Cardiac muscle cell (in vitro differentiated cells and primary cell): ENCODE measurements at regions not wholly inside any gene's neighbourhood (a gene's known extent, or its start where the extent isn't known, plus 50 kb on each side); places are given as distances from the start of the nearest gene placed in this dataset.

ENCODE experiments used
- DNase-seq, 2 donors: peaks; one replicate each; pipeline versions ENCODE4 v3.0.0 to v3.0.0-alpha.2; 2010 to 2017; ENCODE audit warnings: low read depth in 1 of 2, low spot score in 1 of 2
- H3K27ac ChIP-seq: fragments of 200-600 bp; sonication (generic); 2 replicates; pipeline ENCODE4 v1.5.1; 2016
- H3K27me3 ChIP-seq: fragments of 200-600 bp; sonication (generic); 2 replicates; pipeline ENCODE4 v1.6.0; 2016; ENCODE audit warnings: control low read depth
- H3K36me3 ChIP-seq: fragments of 200-600 bp; sonication (generic); 2 replicates; pipeline ENCODE4 v1.5.1; 2016; ENCODE audit warnings: control low read depth
- H3K4me1 ChIP-seq: fragments of 200-600 bp; sonication (generic); 2 replicates; pipeline ENCODE4 v1.8.1; 2017; ENCODE audit warnings: low read depth, mild to moderate bottlenecking, mixed run types
- H3K4me3 ChIP-seq: fragments of 200-600 bp; sonication (generic); 2 replicates; pipeline ENCODE4 v1.5.1; 2016; ENCODE audit warnings: mild to moderate bottlenecking
- H3K9me3 ChIP-seq: fragments of 200-600 bp; sonication (generic); 2 replicates; pipeline ENCODE4 v1.5.1; 2017; ENCODE audit warnings: low read depth, mild to moderate bottlenecking, control low read depth
- CTCF ChIP-seq: IDR thresholded peaks from 2 replicates; pipeline ENCODE4 v1.5.1; 2012; ENCODE audit warnings: low read depth, mild to moderate bottlenecking, low read length

- TF ChIP-seq CTCF, result no peak
- H3K4me1 ChIP-seq, result no peaks in the 10 kb centered on the region
- no peaks in the 10 kb centered on the region for H3K36me3 ChIP-seq
- H3K27ac ChIP-seq, result no peak overlapping the region
- no peaks in the 10 kb centered on the region for H3K9me3 ChIP-seq
- no peak overlapping the region for H3K4me3 ChIP-seq
- no peak for DNase-seq
- no peaks in the 10 kb centered on the region for H3K27me3 ChIP-seq
Observed at GRCh38 chr4:189355590-189355989, 585.1 kb upstream of the FRG1 start.

GRCh38 chr4:189362364-189362763 is 578.3 kb upstream of the FRG1 start:
- H3K27ac ChIP-seq, result no peak overlapping the region
- TF ChIP-seq CTCF, result no peak
- H3K9me3 ChIP-seq, result no peaks in the 10 kb centered on the region
- H3K4me1 ChIP-seq, result no peaks in the 10 kb centered on the region
- no peak for DNase-seq
- no peaks in the 10 kb centered on the region for H3K36me3 ChIP-seq
- H3K27me3 ChIP-seq, result no peaks in the 10 kb centered on the region
- H3K4me3 ChIP-seq, result no peak overlapping the region

- DNase-seq, result no peak
- no peaks in the 10 kb centered on the region for H3K27me3 ChIP-seq
- TF ChIP-seq CTCF, result no peak
Observed at GRCh38 chr4:189364032-189364449, 576.6 kb upstream of the FRG1 start.

GRCh38 chr4:189365451-189365850 is 575.2 kb upstream of the FRG1 start:
- no peak for TF ChIP-seq CTCF
- Histone ChIP-seq H3K27me3 (no peaks in the 10 kb centered on the region), H3K4me3 (no peak overlapping the region), H3K27ac (no peak overlapping the region), H3K4me1 (no peaks in the 10 kb centered on the region), H3K36me3 (no peaks in the 10 kb centered on the region), H3K9me3 (no peaks in the 10 kb centered on the region)
- DNase-seq, result no peak

More at GRCh38 chr4:189364032-189364449, 576.6 kb upstream of the FRG1 start:
- no peaks in the 10 kb centered on the region for H3K9me3 ChIP-seq
- H3K36me3 ChIP-seq, result no peaks in the 10 kb centered on the region
- no peaks in the 10 kb centered on the region for H3K4me1 ChIP-seq
- no peak overlapping the region for H3K4me3 ChIP-seq
- H3K27ac ChIP-seq, result no peak overlapping the region

- Histone ChIP-seq H3K4me1 (no peaks in the 10 kb centered on the region), H3K4me3 (no peak overlapping the region), H3K9me3 (no peaks in the 10 kb centered on the region), H3K27me3 (no peaks in the 10 kb centered on the region), H3K36me3 (no peaks in the 10 kb centered on the region), H3K27ac (no peak overlapping the region)
- no peak for DNase-seq
- no peak for TF ChIP-seq CTCF
Observed at GRCh38 chr4:189367832-189368231, 572.8 kb upstream of the FRG1 start.

GRCh38 chr4:189374176-189374575 is 566.5 kb upstream of the FRG1 start:
- Histone ChIP-seq H3K36me3 (no peaks in the 10 kb centered on the region), H3K27me3 (no peaks in the 10 kb centered on the region), H3K4me1 (no peaks in the 10 kb centered on the region), H3K27ac (no peak overlapping the region), H3K9me3 (no peaks in the 10 kb centered on the region), H3K4me3 (no peak overlapping the region)
- DNase-seq, result no peak
- no peak for TF ChIP-seq CTCF
